Upper lobe of left lung (tissue), 6 donors: ENCODE measurements at regions not wholly inside any gene's neighbourhood (a gene's known extent, or its start where the extent isn't known, plus 50 kb on each side); places are given as distances from the start of the nearest gene placed in this dataset.

Experiments
- ATAC-seq, 2 donors: fragments of 200-7000 bp; cut with Tn5 transposase; one replicate each; pipeline ENCODE4 v1.9.1; 2022; ENCODE audit warnings: mild to moderate bottlenecking in 2 of 2, moderate library complexity in 2 of 2; ENCODE audit not compliant: low FRiP score in 2 of 2
- DNase-seq, 2 donors: peaks; one replicate each; pipeline ENCODE4 v3.0.0-alpha.2; 2019 to 2020
- H3K27ac ChIP-seq, 4 donors: fragments of 200-600 bp; sonication (generic); one replicate each; pipeline ENCODE4 v1.5.1; 2016 to 2019
- H3K27me3 ChIP-seq, 4 donors: fragments of 200-600 bp; sonication (generic); one replicate each; pipeline ENCODE4 v1.5.1; 2017 to 2019
- H3K36me3 ChIP-seq, 4 donors: fragments of 200-600 bp; sonication (generic); one replicate each; pipeline ENCODE4 v1.5.1; 2016 to 2019
- H3K4me1 ChIP-seq, 4 donors: fragments of 200-600 bp; sonication (generic); one replicate each; pipeline ENCODE4 v1.5.1; 2018 to 2019
- H3K4me3 ChIP-seq, 4 donors: fragments of 200-600 bp; sonication (generic); one replicate each; pipeline ENCODE4 v1.5.1; 2017 to 2019; ENCODE audit warnings: mild to moderate bottlenecking in 2 of 4, moderate library complexity in 1 of 4
- H3K9me3 ChIP-seq, 4 donors: fragments of 200-600 bp; sonication (generic); one replicate each; pipeline ENCODE4 v1.5.1; 2018 to 2019
- CTCF ChIP-seq, 6 experiments: fragments of 450-650 bp in 4 of 6; fragments of 200-600 bp in 2 of 6; sonication (generic) in 2 of 6; IDR thresholded peaks; one replicate each; pipeline ENCODE4 v1.5.1; 2016 to 2019; ENCODE audit warnings: antibody characterized with exemption in 6 of 6
- EP300 ChIP-seq, 4 donors: sonication (generic); formaldehyde crosslinking; IDR thresholded peaks; one replicate each; pipeline ENCODE4 v1.5.1; 2017; ENCODE audit warnings: antibody characterized with exemption in 4 of 4, control low read depth in 2 of 4
- POLR2A ChIP-seq, 4 donors: fragments of 450-650 bp; IDR thresholded peaks; one replicate each; pipeline ENCODE4 v1.5.1; 2016 to 2017; ENCODE audit warnings: antibody characterized with exemption in 4 of 4, mild to moderate bottlenecking in 2 of 4
- POLR2AphosphoS5 ChIP-seq, 2 donors: sonication (generic); formaldehyde crosslinking; IDR thresholded peaks; one replicate each; pipeline ENCODE4 v1.5.1; 2017; ENCODE audit warnings: antibody characterized with exemption in 2 of 2
- WGBS, 2 donors: methylation state at CpG; one replicate each; pipeline ENCODE4 v1.1.5; 2017 to 2018; 5-methylcytosine and 5-hydroxymethylcytosine counted together
- donor health status: DM: no; HTN: no; CAD: no; lungs with moderate emphysema.
- donor health status: DM: no; HTN: yes; CAD: no; lungs with severe emphysema.

GRCh38 chr5:36523926-36524325, 82.5 kb upstream of the SLC1A3 start:
- no peak for TF ChIP-seq CTCF (IDR thresholded peaks at IDR 0.05)
- no peak for TF ChIP-seq POLR2A (IDR thresholded peaks at IDR 0.05)
- no peak for TF ChIP-seq POLR2AphosphoS5 (IDR thresholded peaks at IDR 0.05)
- no peak for TF ChIP-seq EP300 (IDR thresholded peaks at IDR 0.05)
- DNase-seq (no peak), ATAC-seq (no peak)
- Histone ChIP-seq H3K27me3 (no peaks in the 10 kb centered on the region), H3K27ac (no peak overlapping the region), H3K36me3 (no peaks in the 10 kb centered on the region), H3K9me3 (no peaks in the 10 kb centered on the region), H3K4me1 (no peaks in the 10 kb centered on the region), H3K4me3 (no peak overlapping the region)
- 83 to 87% methylated on average over 6 of the region's 6 CpGs for WGBS, 2 donors

- no peak for ATAC-seq
- Histone ChIP-seq H3K36me3 (no peaks in the 10 kb centered on the region), H3K27ac (no peak overlapping the region), H3K9me3 (no peaks in the 10 kb centered on the region), H3K4me1 (no peaks in the 10 kb centered on the region), H3K4me3 (no peak overlapping the region), H3K27me3 (no peaks in the 10 kb centered on the region)
- TF ChIP-seq EP300 (IDR thresholded peaks at IDR 0.05) (no peak), CTCF (IDR thresholded peaks at IDR 0.05) (no peak), POLR2A (IDR thresholded peaks at IDR 0.05) (no peak), POLR2AphosphoS5 (IDR thresholded peaks at IDR 0.05) (no peak)
- no peak for DNase-seq
- 89 to 91% methylated on average over 5 of the region's 5 CpGs for WGBS, 2 donors
Measured at GRCh38 chr5:36526537-36526936, 79.9 kb upstream of the SLC1A3 start.

- no peak for TF ChIP-seq EP300 (IDR thresholded peaks at IDR 0.05)
- no peak for TF ChIP-seq POLR2AphosphoS5 (IDR thresholded peaks at IDR 0.05)
- TF ChIP-seq POLR2A (IDR thresholded peaks at IDR 0.05) = no peak
- TF ChIP-seq CTCF (IDR thresholded peaks at IDR 0.05) = no peak
- Histone ChIP-seq H3K4me1 (no peaks in the 10 kb centered on the region), H3K4me3 (no peak overlapping the region), H3K27ac (no peak overlapping the region), H3K9me3 (no peaks in the 10 kb centered on the region), H3K36me3 (no peaks in the 10 kb centered on the region), H3K27me3 (no peaks in the 10 kb centered on the region)
- ATAC-seq = peak in 1 of 2 donors; percentile 63
- no peak for DNase-seq
- 69 to 84% methylated on average over 6 of the region's 6 CpGs for WGBS, 2 donors
Measured at GRCh38 chr5:36528588-36528987, 77.8 kb upstream of the SLC1A3 start.

GRCh38 chr5:36529142-36529541, 77.3 kb upstream of the SLC1A3 start:
- peak in 1 of 2 donors; percentile 45 for ATAC-seq
- DNase-seq = no peak
- H3K27me3 ChIP-seq = no peaks in the 10 kb centered on the region
- no peaks in the 10 kb centered on the region for H3K36me3 ChIP-seq
- H3K9me3 ChIP-seq = no peaks in the 10 kb centered on the region
- 61 to 68% methylated on average over 1 of the region's 1 CpG for WGBS, 2 donors
- no peak overlapping the region for H3K27ac ChIP-seq
- TF ChIP-seq EP300 (IDR thresholded peaks at IDR 0.05) (no peak), CTCF (IDR thresholded peaks at IDR 0.05) (no peak), POLR2AphosphoS5 (IDR thresholded peaks at IDR 0.05) (no peak), POLR2A (IDR thresholded peaks at IDR 0.05) (no peak)
- H3K4me1 ChIP-seq = no peaks in the 10 kb centered on the region
- no peak overlapping the region for H3K4me3 ChIP-seq

GRCh38 chr5:36530215-36530614, 76.2 kb upstream of the SLC1A3 start:
- H3K4me3 ChIP-seq = no peak overlapping the region
- H3K4me1 ChIP-seq = no peaks in the 10 kb centered on the region
- 63 to 82% methylated on average over 2 of the region's 2 CpGs for WGBS, 2 donors
- no peaks in the 10 kb centered on the region for H3K27me3 ChIP-seq
- H3K36me3 ChIP-seq = no peaks in the 10 kb centered on the region
- TF ChIP-seq EP300 (IDR thresholded peaks at IDR 0.05) (no peak), POLR2A (IDR thresholded peaks at IDR 0.05) (no peak), POLR2AphosphoS5 (IDR thresholded peaks at IDR 0.05) (no peak), CTCF (IDR thresholded peaks at IDR 0.05) (no peak)
- DNase-seq (no peak), ATAC-seq (no peak)
- H3K9me3 ChIP-seq = no peaks in the 10 kb centered on the region
- no peak overlapping the region for H3K27ac ChIP-seq
